K562 (cell line): ENCODE measurements at regions not wholly inside any gene's neighbourhood (a gene's known extent, or its start where the extent isn't known, plus 50 kb on each side); places are given as distances from the start of the nearest gene placed in this dataset.

ENCODE experiments used
- ATAC-seq: fragments of 200-7000 bp; cut with Tn5 transposase; 3 replicates; pipeline ENCODE4 v1.9.1; 2020; ENCODE audit warnings: moderate library complexity
- BruUV-seq: library from RNA; stranded (reverse); fragments of 400-500 nt; replicated peaks from 2 replicates; lab custom pipeline; 2021; lab: Mats Ljungman, UMichigan
- CTCF ChIA-PET: fragments of 300-600 bp; formaldehyde crosslinking; extraction: SDS; loops from one replicate; lab custom pipeline; 2021; ENCODE audit warnings: low intra/inter-chr PET ratio; lab: Yijun Ruan, JAX
- POLR2A ChIA-PET: fragments of 300-600, 350-650 bp; sonication (Branson Sonifier 250); formaldehyde crosslinking; extraction: SDS; loops from one replicate; lab custom pipeline; 2021; ENCODE audit warnings: antibody characterized with exemption, inconsistent platforms; lab: Yijun Ruan, JAX
- DNase-seq, 4 experiments: peaks; one replicate each; pipeline versions ENCODE4 v3.0.0 to v3.0.0-alpha.2; 2011 to 2018; ENCODE audit warnings: low spot score in 3 of 4, mixed read lengths in 3 of 4; ENCODE audit errors: extremely low read depth in 1 of 4
- FAIRE-seq: peaks from 2 replicates; lab custom pipeline; 2011; peaks lifted over from hg19 to GRCh38; lab: Jason Lieb, UNC
- H2AFZ ChIP-seq: 2 replicates; pipeline ENCODE4 v1.6.0; 2011; ENCODE audit warnings: low read depth, low read length, control low read depth, inconsistent platforms
- H3K27ac ChIP-seq: fragments of 200-600 bp; 3 replicates; pipeline ENCODE4 v1.8.0; 2011; ENCODE audit warnings: low read depth, mild to moderate bottlenecking, control low read depth, inconsistent platforms, low read length, moderate library complexity, mixed read lengths; ENCODE audit errors: extremely low read depth
- H3K27me3 ChIP-seq, 2 experiments: fragments of 300-600 bp in 1 of 2; 2 replicates in 1 of 2; 3 replicates in 1 of 2; pipeline versions ENCODE4 v1.6.0 to v1.8.0; 2011; ENCODE audit warnings: inconsistent platforms in 2 of 2, low read length in 2 of 2, mild to moderate bottlenecking in 1 of 2, mixed read lengths in 1 of 2, moderate library complexity in 1 of 2; ENCODE audit not compliant: control insufficient read depth in 2 of 2, insufficient read depth in 2 of 2
- H3K36me3 ChIP-seq: fragments of 300-600 bp; 3 replicates; pipeline ENCODE4 v1.8.0; 2011; ENCODE audit warnings: mild to moderate bottlenecking, low read length, inconsistent platforms; ENCODE audit not compliant: control insufficient read depth, insufficient read depth
- H3K4me1 ChIP-seq, 2 experiments: fragments of 200-600 bp in 1 of 2; replicated peaks in 1 of 2; 2 replicates in 1 of 2; 3 replicates in 1 of 2; pipeline versions ENCODE4 v1.5.1 to v1.8.0; 2011; ENCODE audit warnings: inconsistent platforms in 2 of 2, low read length in 2 of 2, mild to moderate bottlenecking in 1 of 2, mixed read lengths in 1 of 2, moderate library complexity in 1 of 2; ENCODE audit not compliant: control insufficient read depth in 2 of 2, insufficient read depth in 2 of 2
- H3K4me2 ChIP-seq: 2 replicates; pipeline ENCODE4 v1.6.1; 2011; ENCODE audit warnings: low read length, control low read depth, inconsistent platforms, mixed read lengths; ENCODE audit not compliant: insufficient read depth
- H3K4me3 ChIP-seq: fragments of 200-600 bp; sonication (generic), shearing (Covaris generic); 2 replicates; pipeline ENCODE4 v1.5.1; 2016; ENCODE audit warnings: control low read depth, inconsistent platforms
- H3K79me2 ChIP-seq: fragments of 200-600 bp; 3 replicates; pipeline ENCODE4 v1.8.0; 2011; ENCODE audit warnings: low read length, inconsistent platforms; ENCODE audit not compliant: control insufficient read depth, insufficient read depth
- H3K9ac ChIP-seq, 2 experiments: 2 replicates each; pipeline versions ENCODE4 v1.6.0 to v1.6.1; 2011; ENCODE audit warnings: low read depth in 2 of 2, low read length in 2 of 2, control low read depth in 1 of 2, inconsistent platforms in 1 of 2, mild to moderate bottlenecking in 1 of 2, mixed read lengths in 1 of 2; ENCODE audit not compliant: insufficient read depth in 1 of 2
- H3K9me1 ChIP-seq: one replicate; pipeline ENCODE4 v1.6.0; 2011; ENCODE audit warnings: inconsistent platforms, mild to moderate bottlenecking, low read length, moderate library complexity; ENCODE audit not compliant: control insufficient read depth, insufficient read depth
- H3K9me3 ChIP-seq: replicated peaks from 2 replicates; pipeline ENCODE4 v1.5.1; 2011; ENCODE audit warnings: low read depth, low read length, inconsistent platforms; ENCODE audit not compliant: control insufficient read depth, insufficient read depth
- H4K20me1 ChIP-seq: replicated peaks from 2 replicates; pipeline ENCODE4 v1.6.1; 2011; ENCODE audit warnings: low read length, inconsistent platforms, mixed read lengths; ENCODE audit not compliant: control insufficient read depth, insufficient read depth
- CREBBP ChIP-seq: IDR thresholded peaks from one replicate; pipeline ENCODE4 v1.6.1; 2012; ENCODE audit warnings: low read depth, mild to moderate bottlenecking, control low read depth, inconsistent platforms, low read length
- FUS ChIP-seq: fragments of 200-400 bp; formaldehyde crosslinking; optimal IDR thresholded peaks from 2 replicates; pipeline ENCODE3; 2017; ENCODE audit warnings: low read depth, low read length
- HDGF ChIP-seq: fragments of 450-650 bp; IDR thresholded peaks from 2 replicates; pipeline ENCODE4 v1.6.1; 2016
- KAT7 ChIP-seq: sonication (generic); formaldehyde crosslinking; IDR thresholded peaks from 2 replicates; pipeline ENCODE4 v1.8.0; 2022; ENCODE audit warnings: missing genetic modification reagents, mild to moderate bottlenecking, borderline replicate concordance
- KDM5B ChIP-seq: fragments of 200-600 bp; sonication (generic); IDR thresholded peaks from 2 replicates; pipeline ENCODE4 v1.6.1; 2012; ENCODE audit warnings: low read depth, mild to moderate bottlenecking, moderate library complexity, low read length, control low read depth, inconsistent platforms; ENCODE audit not compliant: insufficient replicate concordance
- MTF1 ChIP-seq: fragments of 250-450 bp; sonication (Bioruptor Pico); IDR thresholded peaks from 2 replicates; pipeline ENCODE4 v1.9.0; 2021; ENCODE audit warnings: moderate library complexity, mild to moderate bottlenecking, inconsistent platforms, borderline replicate concordance
- NR0B1 ChIP-seq: fragments of 450-650 bp; IDR thresholded peaks from one replicate; pipeline ENCODE4 v1.6.1; 2018; ENCODE audit warnings: mild to moderate bottlenecking, moderate library complexity; ENCODE audit not compliant: partially characterized antibody
- STAT5A ChIP-seq: IDR thresholded peaks from 2 replicates; pipeline ENCODE4 v1.6.1; 2012; ENCODE audit warnings: low read length, inconsistent platforms, borderline replicate concordance
- TAF1 ChIP-seq: IDR thresholded peaks from 2 replicates; pipeline ENCODE4 v1.6.1; 2011; ENCODE audit warnings: mild to moderate bottlenecking, low read length, moderate library complexity; ENCODE audit not compliant: insufficient read depth, control insufficient read depth, severe bottlenecking; ENCODE audit errors: extremely low read depth
- TEAD1 ChIP-seq, 2 experiments: fragments of 450-650 bp in 1 of 2; sonication (generic) in 1 of 2; formaldehyde crosslinking; IDR thresholded peaks; 2 replicates each; pipeline versions ENCODE4 v1.4.0 to v1.8.0; 2020 to 2022; ENCODE audit warnings: mild to moderate bottlenecking in 2 of 2, missing genetic modification reagents in 1 of 2
- WGBS: fragments of 100-300 bp; shearing (Covaris generic); methylation state at CpG from one replicate; pipeline ENCODE4 v1.1.6; 2016; ENCODE audit warnings: low coverage, mixed read lengths; ENCODE audit not compliant: insufficient coverage; ENCODE audit errors: missing lambda C conversion rate; 5-methylcytosine and 5-hydroxymethylcytosine counted together
- in situ Hi-C: fragments of 300-500 bp; cut with MboI; formaldehyde crosslinking; loops from 4 replicates; pipeline ENCODE4 v1.15.0; 2018; ENCODE audit warnings: inconsistent platforms, mixed read lengths
- intact Hi-C: fragments of 100-400 bp; cut with micrococcal nuclease; formaldehyde crosslinking; loops from 2 replicates; pipeline ENCODE4 v1.14.2; 2022

GRCh38 chr15:25543196-25543595 lies 104.4 kb upstream of the UBE3A start:
- H3K79me2 ChIP-seq = no peaks in the 10 kb centered on the region
- BruUV-seq = no TSS peak
- no peak overlapping the region for H3K4me3 ChIP-seq
- TF ChIP-seq HDGF (no peak), FUS (no peak), STAT5A (no peak), CREBBP (no peak), KAT7 (CRISPR knock-in tag) (no peak), TEAD1 (CRISPR knock-in tag; IDR thresholded peaks at IDR 0.05) (no peak), TAF1 (no peak), NR0B1 (no peak), MTF1 (CRISPR knock-in tag) (no peak), KDM5B (no peak)
- H3K4me1 ChIP-seq = no peaks in the 10 kb centered on the region
- no peak overlapping the region for H2AFZ ChIP-seq
- H3K9me1 ChIP-seq = no peaks in the 10 kb centered on the region
- ATAC-seq (no peak), FAIRE-seq (no peak), DNase-seq (no peak)
- WGBS = no CpG with 5 or more reads among the region's 1 CpG
- no peaks in the 10 kb centered on the region for H3K36me3 ChIP-seq
- in situ Hi-C loops (no loop called here), intact Hi-C loops (no loop called here)
- CTCF ChIA-PET = no interaction called here
- no peak overlapping the region for H3K27ac ChIP-seq
- no peaks in the 10 kb centered on the region for H4K20me1 ChIP-seq
- H3K27me3 ChIP-seq = no peaks in the 10 kb centered on the region
- H3K4me2 ChIP-seq = no peak overlapping the region
- H3K9ac ChIP-seq = no peak overlapping the region
- POLR2A ChIA-PET = no interaction called here
- no peaks in the 10 kb centered on the region for H3K9me3 ChIP-seq
